C1 segment of cervical spinal cord (tissue), 14 donors: ENCODE measurements at regions not wholly inside any gene's neighbourhood (a gene's known extent, or its start where the extent isn't known, plus 50 kb on each side); places are given as distances from the start of the nearest gene placed in this dataset.
"Not testable (repeated sequence)": the region's sequence is repeated elsewhere in the genome, so short reads cannot be mapped to it uniquely, and the experiment has no call there.

Source experiments
- DNase-seq, 14 donors: peaks; one replicate each; lab custom pipeline; 2025; lab: John Stamatoyannopoulos, UW

DNA sequence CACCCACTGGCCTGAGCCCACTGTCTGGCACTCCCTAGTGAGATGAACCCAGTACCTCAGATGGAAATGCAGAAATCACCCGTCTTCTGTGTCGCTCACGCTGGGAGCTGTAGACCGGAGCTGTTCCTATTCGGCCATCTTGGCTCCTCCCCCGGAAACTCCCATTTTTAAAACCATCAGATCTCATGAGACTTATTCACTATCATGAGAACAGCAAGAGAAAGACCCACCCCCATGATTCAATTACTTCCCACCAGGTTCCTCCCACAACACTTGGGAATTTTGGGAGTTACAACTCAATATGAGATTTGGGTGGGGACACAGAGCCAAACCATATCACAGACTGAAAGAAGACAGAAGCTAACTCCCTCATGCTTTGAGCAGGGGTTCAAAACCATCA lies 134.5 kb downstream of the SLC39A8 start:
- DNase-seq = not testable (repeated sequence)

DNA sequence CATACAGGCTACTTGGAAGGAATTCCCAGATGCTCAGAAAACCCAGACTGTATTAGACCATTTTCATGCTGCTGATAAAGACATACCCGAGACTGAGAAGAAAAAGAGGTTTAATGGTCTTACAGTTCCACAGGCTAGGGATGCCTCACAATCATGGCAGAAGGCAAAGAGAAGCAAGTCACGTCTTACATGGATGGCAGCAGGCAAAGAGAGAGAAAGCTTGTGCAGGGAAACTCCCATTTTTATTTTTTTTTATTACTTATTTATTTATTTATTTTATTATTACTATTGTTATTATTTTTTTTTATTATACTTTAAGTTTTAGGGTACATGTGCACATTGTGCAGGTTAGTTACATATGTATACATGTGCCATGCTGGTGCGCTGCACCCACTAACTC lies 140.6 kb downstream of the SLC39A8 start:
- not testable (repeated sequence) for DNase-seq

DNA sequence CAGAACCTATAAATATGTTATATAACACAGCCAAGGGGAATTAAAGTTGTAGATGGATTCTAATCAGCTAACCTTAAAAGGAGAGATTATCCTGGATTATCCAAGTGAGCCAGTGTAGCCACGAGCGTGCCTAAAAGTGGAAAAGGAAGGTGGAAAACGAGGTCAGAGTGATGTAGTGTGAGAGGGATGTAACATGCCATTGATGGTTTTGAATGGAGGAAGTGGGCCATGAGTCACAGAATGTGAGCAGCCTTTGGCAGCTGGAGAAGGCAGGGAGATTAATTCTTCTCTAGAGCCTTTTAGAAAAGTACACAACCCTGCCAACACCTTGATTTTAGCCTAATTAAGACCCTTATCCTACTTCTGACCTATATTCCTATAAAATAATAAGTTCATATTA lies 149.1 kb downstream of the SLC39A8 start:
- no peak for DNase-seq

DNA sequence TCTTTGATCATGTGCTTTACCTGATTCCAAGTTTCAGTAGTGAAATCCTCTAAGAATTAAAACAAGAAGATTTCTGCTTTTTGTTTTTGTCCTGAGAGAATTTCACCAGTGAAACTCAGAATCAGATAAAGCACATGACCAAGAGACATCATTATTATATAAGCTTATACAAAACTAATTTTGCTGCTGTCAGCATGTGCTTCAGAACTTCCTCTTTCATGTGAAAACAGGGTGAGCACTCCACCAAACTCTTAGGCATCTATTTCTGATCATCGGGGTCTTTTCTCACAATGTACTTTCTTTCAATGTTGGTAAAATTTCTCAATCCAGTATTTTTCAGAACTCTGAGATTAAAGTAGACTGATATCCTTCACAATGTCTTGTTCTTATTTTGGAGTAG lies 152.1 kb downstream of the SLC39A8 start:
- DNase-seq = no peak

DNA sequence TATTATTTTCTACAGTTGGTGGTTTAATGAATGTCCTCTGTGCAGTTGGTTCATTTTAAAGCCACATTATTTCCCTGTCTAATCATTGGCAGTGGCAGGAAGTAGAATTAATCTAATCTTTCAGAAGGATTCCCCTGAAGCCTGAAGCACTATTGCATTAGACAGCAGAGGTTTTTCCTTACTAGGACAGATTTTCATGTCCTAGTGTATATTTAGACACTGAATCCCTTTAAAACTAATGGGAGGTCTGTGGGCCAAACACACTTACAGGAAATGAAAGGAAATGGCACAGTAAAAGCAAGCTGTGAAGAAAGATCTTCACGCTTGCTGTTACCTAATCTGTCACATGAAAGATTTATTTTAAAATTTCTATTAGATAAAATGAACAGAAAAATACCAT lies 165.2 kb downstream of the SLC39A8 start:
- peak in 1 of 14 donors; percentile 44 for DNase-seq

DNA sequence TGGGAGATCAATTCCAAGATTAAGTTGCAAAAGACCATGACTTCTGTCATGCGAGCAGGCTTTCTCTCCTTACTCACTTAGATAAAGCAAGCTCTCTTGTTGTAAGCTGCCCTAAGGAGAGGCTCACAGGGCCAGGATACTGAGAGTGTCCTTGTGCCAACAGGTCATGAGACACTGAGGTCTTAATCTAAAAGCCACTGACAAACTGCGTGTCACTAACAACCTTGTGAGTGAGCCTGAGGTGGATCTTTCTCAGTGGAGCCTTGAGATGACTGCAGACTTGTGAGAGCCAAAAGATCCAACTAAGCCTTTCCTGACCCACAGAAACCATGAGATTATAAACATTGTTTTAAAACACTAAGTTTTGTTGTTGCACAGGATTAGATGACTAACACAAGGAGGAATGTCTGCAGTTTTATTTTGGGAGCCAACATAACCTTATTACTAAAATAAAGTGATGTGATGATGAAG lies 170.5 kb downstream of the SLC39A8 start:
- no peak for DNase-seq

DNA sequence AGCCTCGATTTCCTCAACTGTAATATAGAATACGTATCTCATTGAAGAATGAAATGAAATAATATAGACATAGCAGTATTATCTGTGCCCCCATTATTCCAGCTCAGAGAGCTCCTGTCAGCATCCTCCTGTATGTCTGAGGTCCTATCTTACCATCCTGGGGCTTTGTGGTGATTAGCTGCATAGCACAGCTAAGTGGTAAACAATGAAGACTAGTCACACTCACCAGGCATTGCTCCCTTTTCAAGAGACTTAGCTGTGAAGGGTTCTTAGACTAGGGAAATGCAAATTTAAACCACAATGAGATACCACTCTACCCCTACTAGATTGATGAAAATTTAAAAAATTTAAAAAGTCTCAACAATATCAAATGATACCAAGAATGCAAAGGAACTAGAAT lies 172.9 kb downstream of the SLC39A8 start:
- DNase-seq = no peak

DNA sequence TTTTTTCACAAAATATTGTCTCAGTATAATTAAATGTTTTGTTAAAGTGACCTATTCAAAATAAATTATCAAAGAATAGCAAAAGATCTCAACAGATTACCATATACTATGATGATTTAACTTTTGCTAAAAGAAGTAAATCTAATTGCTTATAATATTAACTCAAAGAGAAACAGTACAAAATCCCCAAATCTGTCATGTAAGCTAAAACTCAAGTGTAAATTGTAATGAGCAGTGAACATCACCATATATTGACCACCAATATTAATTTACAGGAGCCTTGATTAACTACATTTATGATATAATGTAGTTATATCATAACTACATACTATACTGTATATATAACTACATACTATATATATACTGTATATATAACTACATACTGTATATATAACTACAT lies 174.4 kb downstream of the SLC39A8 start:
- no peak for DNase-seq

DNA sequence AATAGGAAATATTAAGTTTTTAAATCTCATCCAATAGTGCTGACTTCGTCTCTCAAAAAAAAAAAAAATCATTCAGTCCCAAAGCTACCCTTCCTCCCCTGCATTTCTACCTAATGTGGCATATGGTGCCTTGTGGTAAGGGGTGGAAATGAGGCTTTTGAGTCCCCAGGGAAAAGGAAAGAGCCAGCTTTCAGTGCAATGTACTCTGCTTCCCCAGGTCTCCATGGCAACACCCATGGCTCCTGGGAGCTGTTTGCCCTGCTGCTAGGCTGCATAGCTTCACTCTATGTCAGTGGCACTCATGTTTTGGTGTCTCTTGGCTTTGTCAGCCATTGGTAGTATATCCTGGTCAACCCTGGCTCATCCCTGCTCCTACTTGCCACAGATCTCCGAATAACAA lies 175.9 kb downstream of the SLC39A8 start:
- peak in 2 of 14 donors; percentile 2 to 67 for DNase-seq

DNA sequence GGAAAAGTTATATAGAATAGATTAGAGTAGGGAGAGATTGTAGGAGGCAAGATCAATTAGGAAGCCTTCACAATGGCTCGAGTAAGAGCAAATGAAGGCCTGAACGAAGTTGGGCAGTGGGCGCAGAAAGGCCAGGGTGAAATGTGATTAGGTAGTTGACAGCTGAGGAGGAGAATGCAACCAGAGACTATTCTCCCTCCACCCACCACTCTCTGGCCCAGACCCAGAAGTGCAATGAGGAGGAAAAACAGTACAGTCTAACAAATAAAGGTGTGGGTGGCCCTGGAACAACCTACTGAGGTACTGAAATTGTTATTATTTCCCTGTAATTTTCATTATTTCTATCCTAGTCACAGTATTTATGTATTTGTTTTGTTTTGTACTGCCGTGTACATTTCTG lies 176.7 kb downstream of the SLC39A8 start:
- DNase-seq = no peak

DNA sequence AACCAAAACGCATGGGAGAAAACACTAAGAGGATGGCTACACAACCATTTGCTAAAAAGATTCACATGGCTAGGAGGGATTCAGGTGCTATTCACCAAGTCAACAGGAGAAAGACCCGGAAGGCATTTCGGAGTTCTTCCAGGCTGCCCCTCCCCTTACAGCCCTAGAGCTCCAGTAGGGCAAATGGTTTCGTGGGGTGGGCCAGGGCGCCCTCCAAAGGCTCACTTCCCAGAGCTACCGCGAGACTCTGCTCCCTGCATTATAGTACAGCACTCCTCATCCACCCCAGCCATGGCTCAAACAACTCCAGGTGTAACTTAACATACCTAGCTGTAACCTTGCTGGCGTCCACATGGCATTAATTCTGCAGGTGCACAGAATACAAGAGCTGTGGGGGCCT lies 179.7 kb downstream of the SLC39A8 start:
- no peak for DNase-seq

DNA sequence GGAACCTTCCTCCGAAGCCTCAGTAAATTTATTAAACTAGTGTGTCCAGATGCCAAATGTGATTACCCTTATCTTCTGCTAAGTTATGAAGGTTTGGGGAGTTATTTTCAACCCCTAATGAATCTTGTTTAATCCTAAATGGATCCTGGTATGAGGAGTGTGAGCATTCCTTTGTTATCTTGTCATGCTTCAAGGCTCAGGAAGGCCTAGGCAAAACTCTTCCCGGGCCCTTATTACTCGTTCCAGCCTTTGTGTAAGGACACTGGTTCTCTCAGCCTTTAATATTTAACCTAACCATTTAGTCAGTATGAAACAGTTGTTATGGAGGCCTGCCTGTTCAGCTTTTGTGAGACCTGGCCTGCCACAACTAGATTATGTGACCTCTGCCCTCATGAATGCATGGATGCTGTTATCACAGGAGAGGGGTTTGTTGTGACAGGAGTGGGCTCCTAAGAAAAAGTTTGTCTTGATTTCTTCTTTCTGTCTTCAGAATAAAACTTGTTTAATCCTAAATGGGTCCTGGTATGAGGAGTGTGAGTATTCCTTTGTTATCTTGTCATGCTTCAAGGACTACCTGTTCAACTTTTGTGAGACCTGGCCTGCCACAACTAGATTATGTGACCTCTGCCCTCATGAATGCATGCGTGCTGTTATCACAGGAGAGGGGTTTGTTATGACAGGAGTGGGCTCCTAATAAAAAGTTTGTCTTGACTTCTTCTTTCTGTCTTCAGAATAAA lies 181.7 kb downstream of the SLC39A8 start:
- DNase-seq = no peak

DNA sequence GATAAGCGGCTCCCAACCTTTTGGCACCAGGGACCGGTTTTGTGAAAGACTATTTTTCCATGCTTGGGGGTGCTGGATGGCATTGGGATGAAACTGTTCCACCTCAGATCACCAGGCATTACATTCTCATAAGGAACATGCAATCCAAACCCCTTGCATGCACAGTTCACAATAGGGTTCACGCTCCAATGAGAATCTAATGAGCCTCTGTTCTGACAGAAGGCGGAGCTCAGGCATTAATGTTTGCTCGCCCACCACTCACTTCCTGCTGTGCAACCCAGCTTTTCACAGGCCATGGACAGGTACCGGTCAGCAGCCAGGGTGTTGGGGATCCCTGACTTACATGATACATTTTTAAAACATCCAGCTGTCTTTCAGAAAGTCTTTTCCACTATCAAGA lies 187.3 kb downstream of the SLC39A8 start:
- DNase-seq = no peak

DNA sequence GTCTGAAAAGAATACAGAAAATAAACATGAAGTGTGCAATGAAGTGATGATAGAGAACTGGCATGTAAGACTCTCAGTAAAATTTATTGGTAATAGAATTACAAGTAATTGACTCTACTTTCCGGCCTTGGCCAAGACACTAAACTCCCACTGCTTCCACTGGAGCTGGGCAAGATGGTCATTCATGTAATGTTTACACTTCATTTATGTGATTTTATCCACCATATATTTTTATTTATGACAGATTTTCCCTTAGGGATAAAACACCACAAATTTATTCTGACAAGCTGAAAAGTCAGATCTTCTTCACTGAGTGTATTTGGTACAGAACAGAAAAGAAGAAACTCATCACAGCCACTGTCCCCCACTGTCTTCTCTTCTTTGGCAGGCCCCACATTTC lies 191.9 kb downstream of the SLC39A8 start:
- DNase-seq = no peak

DNA sequence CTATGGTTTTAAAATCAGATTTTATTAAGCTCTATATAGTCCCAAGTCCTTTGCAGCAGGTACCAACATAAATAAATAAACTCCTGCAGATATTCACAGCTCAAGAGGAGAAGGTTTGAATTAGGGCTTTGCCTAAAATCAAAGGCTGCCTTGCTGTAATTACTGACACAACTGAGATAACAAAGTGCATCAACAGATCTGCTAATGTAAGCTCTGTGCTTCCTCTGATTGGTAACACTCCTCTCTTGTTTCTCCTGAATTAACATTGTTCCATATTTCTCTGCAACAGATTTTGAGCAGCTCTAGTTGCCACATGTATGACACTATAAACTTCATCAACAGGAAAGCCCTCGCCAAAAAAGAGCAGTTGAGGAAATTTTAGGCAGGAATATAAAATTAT lies 193.6 kb downstream of the SLC39A8 start:
- no peak for DNase-seq

DNA sequence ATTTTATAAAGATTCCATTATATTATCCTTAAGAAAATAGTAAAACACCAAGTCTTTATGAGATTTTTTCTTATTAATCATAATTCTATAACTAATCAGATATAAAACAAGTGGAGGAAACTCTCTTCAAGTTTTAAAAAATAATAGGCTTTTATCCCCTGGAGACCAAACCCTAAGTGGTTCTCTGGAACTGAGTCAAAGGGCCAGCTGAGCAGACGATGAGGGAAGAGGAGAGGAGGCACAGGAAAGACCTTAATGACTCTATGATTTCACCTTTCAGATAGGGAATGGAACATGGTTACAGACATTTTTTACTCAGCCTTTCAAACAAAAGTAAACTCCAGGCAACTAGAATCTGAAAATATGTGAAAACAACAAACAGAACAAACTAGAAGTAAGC lies 201.8 kb downstream of the SLC39A8 start:
- DNase-seq = no peak

DNA sequence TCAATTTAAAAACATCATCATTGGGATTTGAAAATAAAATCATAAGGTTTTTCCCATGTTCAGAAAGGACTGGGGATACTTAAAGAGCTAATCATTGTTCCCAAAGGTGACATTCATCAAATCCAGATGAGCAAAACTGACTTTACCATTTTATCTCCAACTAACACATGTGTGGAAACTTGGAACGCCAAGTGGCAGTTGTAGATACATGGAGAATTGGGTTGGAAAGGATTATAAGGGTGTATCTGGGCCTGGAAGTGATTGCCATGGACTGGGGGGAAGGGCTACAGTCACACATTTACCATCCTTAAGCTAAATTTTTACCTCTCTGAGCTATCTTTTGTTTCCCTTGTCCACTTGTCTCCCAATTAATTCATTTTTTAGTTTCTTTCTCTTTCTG lies 203.4 kb downstream of the SLC39A8 start:
- no peak for DNase-seq

DNA sequence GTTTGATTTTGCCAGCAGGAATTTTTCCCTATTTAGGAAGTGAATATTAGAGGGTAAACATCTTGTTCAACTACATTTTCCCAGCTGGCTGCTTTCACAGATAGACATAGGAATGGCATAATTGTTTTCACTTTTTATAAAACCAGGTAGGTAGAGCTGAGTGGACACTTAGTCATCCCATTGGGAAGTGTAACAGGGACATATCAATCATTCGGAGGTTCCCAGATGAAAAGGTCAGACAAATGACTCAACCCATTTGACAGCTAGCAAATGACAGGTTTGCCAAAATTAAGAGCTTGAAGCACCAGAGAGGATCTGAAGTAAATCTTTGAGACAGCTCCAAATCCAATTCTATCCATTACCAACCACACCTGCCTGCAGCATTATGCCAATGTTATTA lies 205.3 kb downstream of the SLC39A8 start:
- peak in 1 of 14 donors; percentile 8 for DNase-seq

DNA sequence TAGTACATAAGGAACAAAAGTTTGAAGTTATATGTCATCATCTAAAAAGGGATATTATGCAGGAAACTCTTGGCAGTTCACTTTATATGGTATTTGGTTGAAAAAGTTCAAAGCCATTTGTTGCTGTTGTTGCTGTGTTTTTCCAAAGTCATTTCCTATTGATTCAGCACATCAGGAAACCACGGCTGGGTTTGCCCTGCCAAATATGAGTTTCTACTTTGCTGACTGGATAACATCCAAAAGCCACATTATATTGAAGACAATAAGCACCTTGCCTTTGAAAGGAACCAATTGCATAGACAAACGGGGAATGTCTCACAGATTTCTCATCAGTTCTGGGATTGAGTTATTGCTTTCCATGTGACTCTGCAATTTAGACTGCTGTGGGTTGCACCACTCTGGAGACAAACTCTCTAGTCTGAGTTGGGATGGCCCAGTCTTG lies 206.1 kb downstream of the SLC39A8 start:
- DNase-seq = no peak

DNA sequence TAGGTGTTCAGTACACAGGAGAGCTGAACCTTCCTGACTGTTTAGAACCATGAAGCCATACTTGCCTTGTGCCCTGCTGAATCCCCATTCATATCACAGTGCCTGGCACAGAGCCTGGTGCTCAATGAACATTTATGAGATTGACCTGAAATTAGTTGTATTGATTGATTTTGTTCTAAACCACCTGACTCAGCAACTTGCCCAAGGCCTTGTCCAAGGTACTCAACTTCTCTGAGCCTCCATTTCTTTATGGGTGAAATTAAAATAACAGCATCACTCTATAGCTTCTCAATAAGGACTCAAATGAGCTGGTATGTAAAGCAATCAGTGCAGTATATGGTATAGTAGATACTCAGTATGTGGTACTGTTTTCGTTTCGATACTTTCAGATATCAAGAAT lies 208.1 kb downstream of the SLC39A8 start:
- no peak for DNase-seq

DNA sequence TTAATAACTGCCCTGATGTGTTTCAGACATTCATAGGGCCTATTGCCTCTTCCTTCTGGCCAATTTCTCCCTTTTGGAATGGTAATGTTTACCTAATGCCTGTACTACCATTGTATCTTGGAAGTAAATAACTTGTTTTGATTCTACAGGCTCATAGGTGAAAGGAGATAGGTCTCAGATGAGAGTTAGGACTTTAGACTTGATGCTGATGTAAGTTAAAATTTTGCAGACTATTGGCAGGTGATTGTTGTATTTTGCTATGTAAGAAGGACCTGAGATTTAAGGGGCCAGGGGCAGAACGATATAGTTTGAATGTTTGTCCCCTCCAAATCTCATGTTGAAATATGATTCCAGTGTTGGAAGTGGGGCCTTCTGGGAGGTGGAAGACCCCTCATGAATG lies 215.5 kb downstream of the SLC39A8 start:
- no peak for DNase-seq
